ENCODE measurements at regions not wholly inside any gene's neighbourhood (a gene's known extent, or its start where the extent isn't known, plus 50 kb on each side); places are given as distances from the start of the nearest gene placed in this dataset.

DNA sequence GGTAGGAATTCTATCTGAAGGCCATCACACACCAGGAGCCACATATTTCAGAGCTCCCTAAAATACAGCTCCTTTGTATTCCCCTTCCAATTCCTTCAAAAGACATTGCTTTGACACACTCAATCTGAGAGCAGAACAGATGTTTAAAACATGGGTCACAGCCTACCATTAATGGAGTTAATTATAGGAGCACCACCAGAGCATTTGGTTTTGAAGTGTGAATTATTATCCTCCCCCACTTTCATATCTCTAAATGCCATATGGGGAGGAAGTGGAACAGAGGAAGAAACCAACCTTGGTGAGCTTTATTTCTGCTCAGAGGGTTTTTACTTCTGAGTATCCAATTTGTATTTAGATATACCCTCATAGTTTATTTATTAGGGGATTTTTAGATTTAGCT is 50.7 kb upstream of the TNFRSF21 start:
- DNase-seq (ENCODE audit: low read depth in 3 of 3), result no peak

DNA sequence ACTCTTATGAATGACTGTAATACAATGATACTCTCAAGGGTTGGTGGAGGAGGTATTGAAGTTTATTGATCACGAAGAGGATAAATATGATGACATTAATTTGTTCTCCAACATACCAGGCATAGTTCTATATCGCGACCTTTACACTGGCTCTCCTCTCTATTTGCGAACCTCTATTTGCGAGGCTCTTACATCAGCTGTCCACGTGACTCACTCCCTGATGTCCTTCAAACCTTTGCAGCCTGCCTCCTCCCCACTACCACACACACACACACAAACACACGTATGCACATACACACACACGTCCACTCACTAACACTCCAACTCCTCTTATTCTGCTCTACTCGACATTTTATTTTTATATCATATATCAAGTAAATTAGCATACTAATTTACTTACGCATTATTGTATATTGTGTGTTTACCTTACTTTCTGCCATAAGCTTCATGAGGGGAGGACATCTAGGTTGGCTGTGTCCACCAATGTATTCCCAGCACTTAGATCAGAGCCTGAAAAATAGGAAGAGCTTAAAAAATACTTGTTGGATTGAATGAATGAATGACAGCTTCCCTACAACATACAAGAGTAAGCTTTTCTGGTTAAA is 53.3 kb upstream of the TNFRSF21 start:
- no peak for DNase-seq (ENCODE audit: low read depth in 3 of 3)

DNA sequence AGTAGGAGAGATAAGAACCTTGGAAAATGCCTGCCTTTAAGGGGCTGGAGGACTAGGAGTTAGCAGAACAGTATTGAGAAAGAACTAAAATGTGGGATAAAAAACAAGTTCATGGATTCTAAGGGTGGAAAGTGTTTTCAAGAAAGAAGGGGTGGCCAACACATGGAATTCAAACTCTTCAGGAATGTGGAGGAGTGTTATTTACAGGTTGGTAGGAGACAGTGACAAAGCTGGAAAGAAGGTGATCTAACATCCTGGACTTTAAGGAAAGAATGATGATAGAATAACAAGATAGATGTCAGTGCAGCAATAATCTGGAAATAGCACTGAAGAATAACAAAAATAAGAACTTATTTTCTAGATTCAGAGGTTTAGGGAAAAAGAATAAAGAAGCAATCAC is 54.0 kb upstream of the TNFRSF21 start:
- DNase-seq (ENCODE audit: low read depth in 3 of 3), result no peak

DNA sequence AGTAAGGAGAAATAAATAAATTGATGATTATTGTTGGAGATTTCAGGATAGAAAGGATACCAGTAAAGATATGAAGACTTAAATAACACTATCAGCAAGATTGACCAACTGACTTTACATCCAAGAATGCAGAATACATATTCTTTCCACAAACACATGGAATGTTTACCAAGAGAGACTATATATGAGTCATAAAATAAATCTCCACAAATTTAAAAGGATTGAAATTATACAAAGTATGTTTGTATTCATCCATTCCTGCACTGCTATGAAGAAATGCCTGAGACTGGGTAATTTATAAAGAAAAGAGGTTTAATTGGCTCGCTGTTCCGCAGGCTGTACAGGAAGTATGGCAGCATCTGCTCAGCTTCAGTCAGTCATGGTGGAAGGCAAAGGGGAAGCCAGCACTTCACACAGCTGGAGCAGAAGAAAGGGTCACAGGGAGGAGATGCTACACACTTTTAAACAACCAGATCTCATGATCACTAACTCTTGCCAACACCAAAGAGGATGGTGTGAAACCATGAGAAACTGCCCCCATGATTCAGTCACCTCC is 56.7 kb upstream of the TNFRSF21 start:
- DNase-seq (ENCODE audit: low read depth in 3 of 3), result no peak

DNA sequence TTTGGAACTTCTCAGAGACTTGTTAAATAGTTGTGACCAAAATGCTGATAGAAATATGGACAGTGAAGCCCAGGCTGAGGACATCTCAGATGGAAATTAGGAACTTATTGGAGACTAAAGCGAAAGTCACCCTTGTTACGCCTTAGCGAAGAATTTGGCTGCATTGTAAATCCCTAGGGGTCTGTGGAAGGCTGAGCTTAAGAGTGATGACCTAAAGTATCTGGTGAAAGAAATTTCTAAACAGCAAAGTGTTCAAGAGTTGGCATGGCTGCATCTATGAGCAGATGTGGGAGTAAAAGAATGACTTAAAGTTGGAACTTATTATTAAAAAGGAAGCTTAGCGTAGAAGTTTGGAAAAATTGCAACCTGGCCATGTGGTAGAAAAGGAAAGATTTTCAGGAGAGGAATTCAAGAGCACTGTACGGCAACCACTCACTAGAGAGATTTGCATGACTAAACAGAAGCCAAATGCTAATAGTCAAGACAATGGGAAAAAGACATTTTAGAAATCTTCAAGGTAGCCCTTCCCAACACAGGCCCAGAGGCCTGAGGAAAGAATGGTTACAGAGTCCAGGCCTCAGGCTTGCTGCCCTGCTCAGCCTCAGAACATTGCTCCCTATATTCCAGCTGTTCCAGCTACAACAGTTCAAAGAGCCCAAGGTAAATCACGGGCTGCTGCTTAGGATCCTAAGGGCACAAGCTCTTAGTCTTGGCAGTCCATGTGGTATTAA is 61.6 kb upstream of the TNFRSF21 start:
- DNase-seq (ENCODE audit: low read depth in 3 of 3), result no peak

DNA sequence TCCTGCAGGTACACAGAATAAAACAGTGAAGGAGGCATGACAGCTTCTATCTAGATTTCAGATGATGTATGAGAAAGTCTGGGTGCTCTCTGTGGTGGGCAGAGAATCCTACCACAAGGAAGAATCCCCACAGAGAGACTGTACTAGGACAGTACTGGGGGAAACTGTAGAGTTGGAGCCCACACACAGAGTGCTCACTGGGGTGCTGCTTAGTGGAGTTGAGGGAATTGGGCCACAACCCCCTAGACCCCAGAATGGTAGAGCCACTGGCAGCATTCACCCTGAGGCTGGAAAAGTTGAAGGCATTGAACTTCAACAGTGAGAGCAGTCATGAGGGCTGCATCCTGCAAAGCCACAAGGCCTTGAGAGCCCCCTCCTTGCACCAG is 62.2 kb upstream of the TNFRSF21 start:
- DNase-seq (ENCODE audit: low read depth in 3 of 3), result no peak

DNA sequence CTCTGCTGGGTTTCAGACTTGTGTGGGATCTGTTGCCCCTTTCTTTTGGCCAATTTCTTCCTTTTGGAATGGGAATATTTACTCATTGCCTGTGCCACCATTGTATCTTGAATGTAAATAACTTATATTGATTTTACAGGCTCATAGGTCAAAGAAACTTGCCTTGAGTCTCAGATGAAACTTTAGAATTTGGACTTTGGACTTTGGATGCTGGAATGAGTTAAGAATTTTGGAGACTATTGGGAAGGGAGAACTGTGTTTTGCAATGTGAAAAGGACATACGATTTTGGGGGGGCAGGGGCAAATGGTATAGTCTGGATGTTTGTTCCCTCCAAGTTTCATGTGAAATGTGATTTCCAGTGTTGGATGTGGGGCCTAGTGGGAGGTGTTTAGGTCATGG is 62.6 kb upstream of the TNFRSF21 start:
- no peak for DNase-seq (ENCODE audit: low read depth in 3 of 3)

DNA sequence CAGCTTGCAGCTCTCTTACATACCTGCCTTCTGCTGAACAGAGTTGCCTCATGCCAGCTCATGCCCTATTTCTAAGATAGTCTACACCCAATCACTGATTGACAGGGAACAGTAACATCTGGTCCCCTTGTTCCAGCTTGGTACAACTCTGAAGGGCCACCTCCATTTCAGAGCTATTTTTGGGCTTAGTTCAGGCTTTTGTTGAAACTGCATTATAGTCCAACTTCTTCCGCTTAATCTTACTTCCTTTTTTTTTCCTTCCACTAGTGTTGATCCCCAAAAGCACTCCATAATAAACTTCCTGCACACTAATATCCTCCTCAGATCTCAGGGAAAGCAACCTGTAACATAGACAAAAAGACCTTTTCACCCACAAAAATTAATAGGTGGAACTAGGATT is 65.7 kb upstream of the TNFRSF21 start:
- no peak for DNase-seq (ENCODE audit: low read depth in 3 of 3)

DNA sequence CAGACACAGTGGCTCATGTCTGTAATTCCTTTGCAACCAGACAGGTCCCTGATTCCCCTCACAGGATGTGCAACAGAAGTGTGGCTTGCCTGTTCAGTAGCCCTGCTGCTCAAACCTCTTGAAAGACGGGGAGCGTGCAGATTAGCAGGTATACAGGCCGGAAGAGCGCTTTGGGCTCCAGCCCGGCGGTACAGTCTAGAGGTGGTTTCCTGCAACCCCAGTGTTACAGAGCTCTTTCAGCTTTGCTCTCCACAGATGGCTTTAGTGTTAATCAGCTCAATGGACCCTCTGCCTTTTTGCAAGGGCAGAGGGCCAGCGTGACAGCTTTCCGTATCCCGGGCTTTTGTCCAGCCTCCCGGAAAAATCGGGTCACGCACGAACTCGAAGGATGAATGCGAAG is 67.2 kb upstream of the TNFRSF21 start:
- no peak for DNase-seq (ENCODE audit: low read depth in 3 of 3)

DNA sequence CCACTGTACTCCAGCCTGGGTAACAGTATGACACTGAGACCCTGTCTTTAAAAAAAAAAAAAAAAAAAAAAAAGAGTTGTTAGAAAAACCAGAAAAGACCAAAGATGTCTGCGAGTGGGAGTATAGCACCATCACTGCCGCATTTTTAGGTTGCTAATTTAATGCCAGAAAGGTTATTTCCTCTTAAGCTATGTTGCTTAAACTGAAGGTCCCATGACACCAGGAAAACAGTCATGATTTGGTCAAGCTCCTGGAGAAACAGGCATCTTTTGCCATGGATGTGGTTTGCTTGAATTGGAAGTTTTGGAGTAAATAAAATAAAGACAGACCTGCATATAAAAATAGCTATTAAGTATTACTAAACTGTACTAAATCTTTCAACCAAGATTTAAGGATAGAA is 68.3 kb upstream of the TNFRSF21 start:
- DNase-seq (ENCODE audit: low read depth in 3 of 3), result no peak

DNA sequence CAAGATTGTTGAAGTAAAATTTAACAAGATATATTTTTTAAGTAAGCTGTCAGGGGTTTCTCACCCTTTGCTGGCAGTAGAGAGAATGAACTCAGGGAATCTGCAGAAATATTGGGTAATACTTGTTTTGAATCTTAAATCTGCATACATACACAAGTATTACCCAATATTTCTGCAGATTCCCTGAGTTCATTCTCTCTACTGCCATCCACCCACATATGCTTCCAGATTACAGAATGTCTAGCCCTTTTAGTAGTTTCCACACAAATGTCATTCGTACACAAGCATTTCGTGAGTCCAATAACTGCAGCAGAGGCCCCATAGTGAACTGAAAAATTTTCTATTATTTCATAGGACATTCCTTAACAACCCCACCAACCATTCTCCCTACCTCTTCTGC is 69.6 kb upstream of the TNFRSF21 start:
- no peak for DNase-seq (ENCODE audit: low read depth in 3 of 3)

DNA sequence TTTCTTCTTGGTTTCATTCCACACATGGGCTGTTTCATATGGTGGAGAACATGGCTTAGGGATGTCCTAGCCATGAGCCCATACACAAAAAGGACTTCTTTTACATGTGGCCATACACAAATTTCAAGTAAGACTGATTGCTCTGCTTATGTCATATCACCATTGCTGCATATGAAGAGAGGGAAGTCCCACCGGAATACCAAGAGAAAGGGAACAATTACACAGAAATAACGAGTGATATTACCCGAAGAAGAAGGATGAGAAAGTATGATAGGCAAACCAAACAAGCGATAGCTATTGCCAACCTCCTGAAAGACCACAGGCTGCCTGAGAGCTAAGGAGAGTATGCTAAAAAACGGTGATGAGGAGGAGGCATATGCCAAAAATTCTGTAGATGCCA is 70.5 kb upstream of the TNFRSF21 start:
- no peak for DNase-seq (ENCODE audit: low read depth in 3 of 3)

DNA sequence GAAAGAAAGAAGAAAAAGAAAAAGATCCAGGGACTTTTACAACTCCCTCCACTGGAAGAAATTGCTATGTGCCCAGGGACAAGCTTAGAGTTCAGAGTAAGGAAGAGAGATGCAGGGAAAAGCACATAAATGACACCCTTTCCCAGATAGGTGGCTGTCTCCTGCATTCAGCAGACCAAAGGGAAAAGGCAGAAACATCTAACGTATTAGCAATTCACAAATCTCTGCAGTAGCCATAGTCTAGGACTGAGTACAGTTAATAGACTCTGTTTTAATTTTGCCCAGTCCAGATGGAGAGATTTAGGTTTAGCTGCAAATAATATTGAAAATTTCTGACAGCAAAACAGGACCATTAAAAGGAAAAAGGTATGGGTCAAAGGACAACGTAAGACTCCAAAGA is 71.3 kb upstream of the TNFRSF21 start:
- no peak for DNase-seq (ENCODE audit: low read depth in 3 of 3)

DNA sequence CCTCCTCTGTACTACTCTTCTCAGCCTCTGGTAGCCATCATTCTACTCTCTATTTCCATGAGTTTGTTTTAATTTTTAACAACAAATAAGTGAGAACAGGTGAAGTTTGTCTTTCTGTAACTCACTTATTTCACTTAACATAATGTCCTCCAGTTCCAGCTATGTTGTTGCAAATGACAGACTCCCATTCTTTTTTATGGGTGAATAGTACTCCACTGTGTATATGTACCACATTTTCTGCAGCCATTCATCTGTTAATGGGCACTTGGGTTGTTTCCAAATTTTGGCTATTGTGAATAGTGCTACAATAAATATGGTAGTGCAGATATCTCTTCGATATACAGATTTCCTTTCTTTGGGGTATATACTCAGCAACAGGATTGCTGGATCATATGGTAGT is 73.7 kb upstream of the TNFRSF21 start:
- DNase-seq (ENCODE audit: low read depth in 3 of 3), result no peak

DNA sequence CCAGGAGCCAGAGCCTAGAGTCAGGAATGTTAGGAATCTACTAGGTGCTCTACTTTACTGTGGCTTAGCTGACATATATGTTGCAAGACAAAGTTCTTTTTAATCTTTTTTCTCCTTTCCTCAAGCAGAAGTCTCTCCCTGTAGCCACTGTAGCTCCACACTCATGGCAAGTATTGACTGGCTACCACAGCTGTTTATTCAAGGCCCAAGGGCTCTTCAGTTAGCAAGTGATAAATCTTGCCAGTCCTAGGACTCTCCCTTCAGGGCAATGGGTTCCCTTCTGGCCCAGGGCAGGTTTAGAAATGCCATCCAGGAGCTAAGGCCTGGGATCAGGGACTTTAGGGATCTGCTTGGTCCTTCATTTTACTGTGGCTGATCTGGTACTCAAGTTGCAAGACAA is 82.0 kb upstream of the TNFRSF21 start:
- DNase-seq (ENCODE audit: low read depth in 3 of 3), result no peak

DNA sequence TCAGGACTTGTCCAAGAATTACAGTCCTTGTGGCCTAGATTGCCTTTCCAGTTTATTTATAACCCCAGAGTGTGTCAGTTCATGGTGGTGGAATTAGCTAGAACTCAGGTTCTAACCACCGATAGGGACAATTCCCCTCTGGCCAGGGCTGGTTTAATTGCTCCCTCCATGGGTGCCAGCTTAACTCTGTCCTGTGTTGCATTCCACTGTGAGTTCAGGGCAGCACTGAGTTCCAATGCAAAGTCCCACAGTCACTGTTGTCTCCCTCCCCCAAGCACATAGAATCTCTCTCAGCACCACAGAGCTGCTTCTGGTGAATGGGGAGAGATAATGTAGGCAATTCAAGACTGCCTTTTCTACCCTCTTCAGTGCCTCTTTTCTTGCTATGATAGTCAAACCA is 82.5 kb upstream of the TNFRSF21 start:
- no peak for DNase-seq (ENCODE audit: low read depth in 3 of 3)

DNA sequence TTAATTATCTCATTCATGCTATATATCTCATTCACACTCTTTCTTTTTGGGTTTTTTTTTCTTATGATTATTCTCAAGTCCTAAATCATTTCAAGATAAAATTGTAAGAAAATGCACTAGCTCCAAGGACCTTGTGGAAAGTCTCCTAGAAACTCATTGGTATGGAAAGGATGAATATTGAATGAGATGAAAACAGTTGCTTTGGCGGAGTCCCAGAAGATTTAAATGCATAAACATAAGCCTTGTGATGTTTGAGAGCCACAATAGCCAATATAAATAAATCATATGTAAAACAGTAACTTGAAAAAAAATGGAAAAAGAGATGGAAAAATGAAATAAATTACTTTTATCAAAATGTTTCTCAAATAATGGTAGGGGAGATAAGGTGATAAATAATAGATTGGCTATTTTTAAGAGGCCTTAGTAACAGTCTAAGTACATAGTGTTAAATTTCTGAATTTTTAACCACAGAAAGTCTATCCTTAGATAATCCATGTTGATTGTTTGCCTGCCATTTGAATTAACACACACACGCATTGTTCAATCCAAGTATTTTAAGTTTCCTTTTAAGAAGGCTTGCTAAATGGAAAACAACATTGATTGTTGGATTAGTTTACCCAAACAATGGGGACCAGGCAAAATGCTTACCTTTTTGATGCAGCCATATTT is 81.1 kb upstream of the CD2AP start:
- no peak for DNase-seq (ENCODE audit: low read depth in 3 of 3)

DNA sequence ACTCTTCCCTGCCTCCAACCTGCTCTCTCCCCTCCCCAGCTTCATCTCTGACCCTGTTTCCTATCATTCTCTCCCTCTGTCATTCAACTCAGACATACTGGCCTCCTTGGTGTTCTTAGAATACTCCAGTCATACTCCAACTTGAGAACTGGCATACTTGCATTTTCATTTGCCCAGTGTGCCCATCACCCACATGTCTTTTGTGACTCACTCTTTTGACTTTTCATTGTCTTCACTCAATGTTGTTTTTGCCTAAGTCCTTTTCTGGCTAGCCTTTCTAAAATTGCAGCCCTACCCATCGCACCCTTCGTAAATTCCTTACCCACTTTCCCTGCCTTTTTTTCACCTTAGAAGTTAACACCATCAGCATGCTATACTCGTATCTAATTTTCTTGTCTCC is 77.0 kb upstream of the CD2AP start:
- no peak for DNase-seq (ENCODE audit: low read depth in 3 of 3)

DNA sequence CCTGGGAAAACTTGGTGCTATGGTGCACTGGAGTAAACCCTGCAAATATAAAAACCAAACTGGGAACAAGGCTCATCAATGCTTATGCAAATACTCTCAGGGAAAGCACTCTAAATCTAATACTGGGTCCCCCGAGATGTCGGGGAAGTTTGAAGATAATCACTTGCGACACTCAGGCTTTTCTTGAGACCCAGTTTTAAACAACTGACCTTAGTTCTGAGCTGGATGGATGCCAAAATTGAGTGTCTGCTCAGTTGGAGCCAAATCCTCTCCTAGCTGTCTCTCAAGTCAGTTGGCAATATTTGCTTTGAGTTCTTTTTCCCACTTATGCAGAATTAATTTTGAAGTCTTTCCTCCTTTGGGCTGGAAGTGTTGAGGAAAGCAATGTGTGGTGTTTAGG is 75.5 kb upstream of the CD2AP start:
- DNase-seq (ENCODE audit: low read depth in 3 of 3), result no peak

DNA sequence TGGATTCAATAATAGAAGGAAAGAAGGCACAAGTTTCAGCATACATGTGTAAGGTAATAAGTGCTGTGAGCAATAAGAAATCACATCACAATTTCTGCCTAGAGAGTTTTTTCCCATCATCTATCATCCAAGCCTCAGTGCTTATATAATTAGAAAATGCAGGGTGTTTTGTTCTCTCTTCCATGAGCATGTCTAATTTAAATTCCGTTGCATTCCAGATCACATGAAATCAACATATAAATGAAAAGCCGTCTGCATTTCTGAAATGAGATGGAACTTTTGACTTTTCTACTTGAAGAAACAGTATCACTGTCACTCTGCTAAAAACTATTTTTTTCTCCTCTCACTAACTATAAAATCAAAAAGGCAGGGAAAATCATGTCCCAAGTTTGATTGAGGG is 74.5 kb upstream of the CD2AP start:
- DNase-seq (ENCODE audit: low read depth in 3 of 3), result no peak

DNA sequence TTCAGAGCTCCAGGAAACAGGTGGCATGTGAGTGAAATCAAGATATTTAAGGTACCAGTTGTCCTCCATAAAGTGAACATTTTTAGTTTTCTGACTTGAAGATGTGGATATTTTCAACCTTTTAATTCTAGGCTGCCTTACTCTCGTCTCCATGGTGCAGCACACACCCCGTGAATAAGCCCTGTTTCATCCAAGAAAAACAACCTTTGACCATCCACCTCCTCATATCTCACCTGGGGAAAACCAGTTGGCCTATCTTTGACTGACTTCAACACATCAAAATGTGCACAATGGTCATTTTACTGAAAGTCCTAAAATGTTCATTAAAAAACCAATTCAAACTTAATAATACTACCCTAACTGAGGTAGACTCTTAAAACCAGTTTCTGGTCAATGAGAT is 73.8 kb upstream of the CD2AP start:
- DNase-seq (ENCODE audit: low read depth in 3 of 3), result no peak

DNA sequence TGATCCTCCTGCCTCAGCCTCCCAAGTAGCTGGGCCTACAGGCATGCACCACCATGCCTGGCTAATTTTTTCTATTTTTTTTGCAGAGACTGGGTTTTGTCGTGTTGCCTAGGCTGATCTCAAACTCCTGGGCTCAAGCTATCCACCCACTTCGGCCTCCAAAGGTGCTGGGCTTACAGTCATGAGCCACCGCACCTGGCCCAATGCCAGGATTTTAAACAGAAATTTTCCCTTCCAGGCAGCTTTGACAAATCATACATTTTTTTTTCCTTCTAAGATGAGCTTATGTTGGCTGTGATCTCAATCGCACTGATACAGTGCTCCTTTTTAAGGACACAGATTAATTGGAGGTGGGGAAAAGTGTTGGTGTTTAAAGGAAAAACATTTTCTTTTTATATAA is 73.2 kb upstream of the CD2AP start:
- DNase-seq (ENCODE audit: low read depth in 3 of 3), result no peak

DNA sequence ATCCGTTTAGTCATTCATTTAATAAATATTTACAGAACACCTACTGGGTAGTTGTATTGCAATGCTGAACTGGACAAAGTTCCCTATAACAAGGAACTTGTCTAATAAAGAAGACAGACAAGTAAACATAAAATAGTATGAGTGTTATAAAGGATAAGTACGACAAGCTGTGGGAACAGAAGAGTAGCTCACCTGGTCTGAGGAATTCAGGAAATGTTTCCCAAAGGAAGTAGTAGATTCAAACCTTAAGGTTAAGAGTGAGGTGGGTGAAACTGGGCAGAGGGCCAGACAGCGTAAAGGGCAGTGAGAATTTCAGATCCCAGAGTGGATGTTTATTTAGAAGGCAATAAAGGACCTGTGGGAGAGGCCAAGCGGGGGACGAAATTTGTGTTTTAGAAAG is 72.3 kb upstream of the CD2AP start:
- no peak for DNase-seq (ENCODE audit: low read depth in 3 of 3)

All from stimulated activated CD4-positive, alpha-beta T cell treated with anti-CD3 and anti-CD28 coated beads, TNF-alpha, amount 100 ng/mL, for 24 hours (primary cell).